Activated T-helper 9 cell treated with anti-CD3 and anti-CD28 coated beads, Interleukin-2, amount 50 U/mL, for 16 hours (primary cell): ENCODE measurements at regions not wholly inside any gene's neighbourhood (a gene's known extent, or its start where the extent isn't known, plus 50 kb on each side); places are given as distances from the start of the nearest gene placed in this dataset.
"Not testable (repeated sequence)": the region's sequence is repeated elsewhere in the genome, so short reads cannot be mapped to it uniquely, and the experiment has no call there.

Source experiments
- DNase-seq: peaks from one replicate; pipeline ENCODE4 v3.0.0-alpha.2; 2020; ENCODE audit warnings: low read depth

GRCh38 chr4:81595798-81596610, 124.3 kb upstream of the RASGEF1B start:
- no peak for DNase-seq

GRCh38 chr4:81595287-81595686, 123.6 kb upstream of the RASGEF1B start:
- DNase-seq, result no peak

GRCh38 chr4:81594490-81595159, 122.9 kb upstream of the RASGEF1B start:
- DNase-seq, result no peak

- no peak for DNase-seq
These were observed 121.0 kb upstream of the RASGEF1B start for GRCh38 chr4:81592701-81593100.

- no peak for DNase-seq
These were observed 118.9 kb upstream of the RASGEF1B start for GRCh38 chr4:81590596-81590995.

- no peak for DNase-seq
These were observed 117.6 kb upstream of the RASGEF1B start for GRCh38 chr4:81589262-81589661.

GRCh38 chr4:81586706-81587105, 115.0 kb upstream of the RASGEF1B start:
- DNase-seq, result no peak

- DNase-seq, result not testable (repeated sequence)
These were observed 109.3 kb upstream of the RASGEF1B start for GRCh38 chr4:81580994-81581374.

GRCh38 chr4:81580346-81580993, 108.8 kb upstream of the RASGEF1B start:
- DNase-seq, result no peak

GRCh38 chr4:81577392-81577791, 105.7 kb upstream of the RASGEF1B start:
- DNase-seq, result no peak

- no peak for DNase-seq
These were observed 103.3 kb upstream of the RASGEF1B start for GRCh38 chr4:81574991-81575390.

GRCh38 chr4:81573840-81574239, 102.1 kb upstream of the RASGEF1B start:
- DNase-seq, result no peak

GRCh38 chr4:81572402-81572801, 100.7 kb upstream of the RASGEF1B start:
- no peak for DNase-seq

GRCh38 chr4:81571105-81571504, 99.4 kb upstream of the RASGEF1B start:
- no peak for DNase-seq

- no peak for DNase-seq
These were observed 94.5 kb upstream of the RASGEF1B start for GRCh38 chr4:81566161-81566591.

- no peak for DNase-seq
These were observed 93.6 kb upstream of the RASGEF1B start for GRCh38 chr4:81565142-81565870.

- no peak for DNase-seq
These were observed 92.3 kb upstream of the RASGEF1B start for GRCh38 chr4:81564025-81564424.

- no peak for DNase-seq
These were observed 90.4 kb upstream of the RASGEF1B start for GRCh38 chr4:81562093-81562492.

- no peak for DNase-seq
These were observed 85.6 kb upstream of the RASGEF1B start for GRCh38 chr4:81557306-81557705.

- no peak for DNase-seq
These were observed 83.8 kb upstream of the RASGEF1B start for GRCh38 chr4:81555489-81555888.

GRCh38 chr4:81552086-81552485, 80.4 kb upstream of the RASGEF1B start:
- DNase-seq, result no peak

- no peak for DNase-seq
These were observed 78.7 kb upstream of the RASGEF1B start for GRCh38 chr4:81550388-81550859.
